ENCODE measurements at regions not wholly inside any gene's neighbourhood (a gene's known extent, or its start where the extent isn't known, plus 50 kb on each side); places are given as distances from the start of the nearest gene placed in this dataset.

- no peak for DNase-seq (ENCODE audit: low read depth in 2 of 2)
Measured at GRCh38 chr9:108645520-108645919, 210.3 kb downstream of the ACTL7B start.

GRCh38 chr9:108643731-108644510 is 211.9 kb downstream of the ACTL7B start:
- DNase-seq (ENCODE audit: low read depth in 2 of 2) = no peak

DNA sequence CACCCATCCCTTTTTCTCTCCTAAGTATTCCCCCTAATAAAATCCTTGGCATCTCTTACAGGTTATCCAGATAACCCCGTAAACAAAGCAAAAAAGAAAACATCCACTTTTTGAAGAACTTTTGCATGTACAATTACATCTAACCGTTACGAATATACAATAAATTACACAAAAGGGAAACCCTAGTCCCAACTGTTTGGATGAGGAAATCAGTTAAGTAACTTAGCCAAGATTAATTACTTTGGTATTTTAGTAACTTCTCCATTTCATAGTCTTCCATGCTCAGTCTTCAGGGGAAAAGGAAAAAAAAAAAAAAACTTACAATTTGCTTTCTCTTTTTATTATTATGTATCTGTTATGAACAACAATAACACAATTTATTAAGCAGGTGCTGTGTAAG is 212.9 kb downstream of the ACTL7B start:
- no peak for DNase-seq (ENCODE audit: low read depth in 2 of 2)

GRCh38 chr9:108640230-108640629 is 215.6 kb downstream of the ACTL7B start:
- DNase-seq (ENCODE audit: low read depth in 2 of 2) = no peak

GRCh38 chr9:108639696-108640095 is 216.1 kb downstream of the ACTL7B start:
- no peak for DNase-seq (ENCODE audit: low read depth in 2 of 2)

DNA sequence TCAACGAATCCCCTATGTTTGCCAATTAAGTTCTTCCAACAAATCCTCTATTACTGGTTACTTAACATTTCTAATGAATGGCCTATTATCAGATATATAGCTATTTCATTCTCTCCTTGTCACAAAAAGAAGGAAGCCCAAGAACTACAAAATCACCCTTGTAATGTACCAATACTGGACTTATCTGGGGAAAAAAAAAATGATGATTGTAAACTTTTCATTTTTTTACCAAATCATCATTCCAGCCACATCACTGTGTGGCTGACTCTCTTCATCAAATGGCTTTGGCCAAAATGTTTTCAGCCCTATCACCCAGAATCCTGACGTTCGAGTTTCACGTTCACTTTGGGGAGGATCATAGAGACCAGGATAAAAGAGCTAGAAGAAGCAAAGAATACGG is 216.7 kb downstream of the ACTL7B start:
- no peak for DNase-seq (ENCODE audit: low read depth in 2 of 2)

- DNase-seq (ENCODE audit: low read depth in 2 of 2) = no peak
Measured at GRCh38 chr9:108637340-108637739, 218.4 kb downstream of the ACTL7B start.

DNA sequence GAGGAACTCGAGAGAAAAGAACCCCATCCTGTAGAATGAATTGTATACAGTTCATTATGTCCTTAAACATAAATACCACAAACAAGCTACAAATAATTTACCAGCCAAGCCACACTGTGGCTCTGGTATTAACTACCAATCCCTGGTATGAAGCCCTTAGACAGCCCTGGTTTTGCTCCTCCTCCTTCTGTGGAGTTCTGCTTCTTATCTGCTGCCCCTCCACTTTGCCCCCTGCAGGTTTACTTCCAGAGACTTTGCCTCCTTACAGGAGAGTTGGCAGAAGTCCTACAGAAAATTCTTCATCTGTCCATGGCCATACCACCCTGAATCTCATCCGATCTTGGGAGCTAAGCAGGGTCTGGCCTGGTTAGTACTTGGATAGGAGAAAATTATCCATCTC is 219.8 kb downstream of the ACTL7B start:
- no peak for DNase-seq (ENCODE audit: low read depth in 2 of 2)

- DNase-seq (ENCODE audit: low read depth in 2 of 2) = no peak
Measured at GRCh38 chr9:108634672-108635462, 220.9 kb downstream of the ACTL7B start.

DNA sequence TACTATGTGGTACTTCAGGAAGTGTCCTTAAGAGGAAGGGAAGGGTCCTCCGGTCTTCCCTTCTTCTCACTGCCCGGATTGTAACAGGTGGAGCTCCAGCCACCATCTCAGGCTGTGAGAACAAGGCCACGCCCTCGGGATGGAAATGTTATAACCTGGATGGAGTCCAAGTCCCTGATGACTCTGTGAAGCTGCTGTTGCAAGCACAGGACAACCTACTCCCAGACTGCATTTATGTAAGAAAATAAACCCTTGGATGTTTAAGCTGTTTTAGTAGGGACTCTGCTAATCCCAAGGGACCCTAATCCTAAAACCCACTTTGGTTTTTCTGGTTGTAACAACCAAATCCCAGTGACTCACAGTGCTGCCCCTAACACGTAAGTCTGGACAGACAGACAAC is 221.6 kb downstream of the ACTL7B start:
- no peak for DNase-seq (ENCODE audit: low read depth in 2 of 2)

DNA sequence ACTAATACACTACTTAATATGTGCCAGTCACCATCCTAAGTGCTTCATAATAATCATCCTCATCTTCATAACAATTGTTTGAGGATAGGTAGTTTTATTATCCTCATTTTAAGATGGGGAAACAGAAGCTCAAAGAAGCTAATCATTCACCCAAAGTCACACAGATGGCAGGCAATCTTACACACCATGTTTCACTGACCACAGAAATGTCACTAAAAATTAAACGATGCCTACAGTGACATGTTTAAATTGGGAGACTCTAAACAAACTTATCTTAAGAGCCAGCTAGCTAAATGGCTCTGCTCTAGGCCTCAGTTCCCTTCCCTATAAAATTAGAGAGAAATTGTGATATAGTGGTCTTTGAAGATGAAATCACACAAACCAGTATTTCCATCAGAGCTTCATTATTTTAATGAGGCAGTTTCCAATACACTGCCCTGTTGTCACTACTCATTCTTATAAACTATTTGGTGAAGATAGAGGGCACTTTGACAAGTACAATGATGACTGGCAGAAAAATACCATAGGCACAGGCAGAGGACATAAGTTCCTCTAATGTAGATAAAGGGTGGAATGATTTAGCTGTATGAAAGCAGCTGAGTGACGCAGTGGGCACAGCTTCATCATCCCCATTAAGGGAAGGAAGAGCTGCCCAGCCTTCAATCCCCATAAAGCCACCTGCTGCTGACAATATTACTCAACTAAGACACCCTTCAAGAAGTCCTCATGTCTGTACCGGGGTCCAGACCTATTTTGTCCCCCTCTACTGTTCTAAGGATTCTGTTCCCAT is 224.1 kb downstream of the ACTL7B start:
- DNase-seq (ENCODE audit: low read depth in 2 of 2) = no peak

DNA sequence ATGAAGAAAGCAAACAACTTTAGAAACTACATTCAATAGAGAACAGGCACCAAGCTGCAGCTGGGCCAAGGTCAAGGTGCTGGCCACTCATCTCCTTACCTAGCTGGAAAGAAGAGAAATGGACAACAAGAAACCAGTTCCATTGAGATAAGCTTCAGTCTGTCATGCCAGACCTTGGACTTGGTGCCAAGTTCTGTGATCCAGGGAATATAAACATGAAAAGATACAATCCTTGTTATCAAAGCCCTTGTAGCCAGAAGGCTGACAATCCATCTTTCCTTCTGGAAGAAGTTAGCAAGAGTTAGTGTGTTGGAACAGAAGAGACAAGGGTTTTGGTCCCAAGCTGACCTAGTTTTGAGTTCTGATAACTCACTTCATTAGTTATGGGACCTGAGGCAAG is 227.5 kb downstream of the ACTL7B start:
- no peak for DNase-seq (ENCODE audit: low read depth in 2 of 2)

DNA sequence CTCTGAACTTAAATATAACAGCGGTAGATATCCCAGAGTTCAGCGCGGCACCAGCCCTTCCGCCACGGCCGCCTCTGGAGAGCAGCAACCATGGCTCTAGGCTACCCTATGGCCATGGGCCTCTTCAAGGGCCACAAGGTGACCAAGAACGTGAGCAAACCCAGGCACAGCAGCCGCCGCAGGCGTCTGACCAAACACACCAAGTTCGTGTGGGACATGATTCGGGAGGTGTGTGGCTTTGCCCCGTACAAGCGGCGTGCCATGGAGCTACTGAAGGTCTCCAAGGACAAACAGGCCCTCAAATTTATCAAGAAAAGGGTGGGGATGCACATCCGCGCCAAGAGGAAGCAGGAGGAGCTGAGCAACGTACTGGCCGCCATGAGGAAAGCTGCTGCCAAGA is 229.0 kb downstream of the ACTL7B start:
- no peak for DNase-seq (ENCODE audit: low read depth in 2 of 2)

DNA sequence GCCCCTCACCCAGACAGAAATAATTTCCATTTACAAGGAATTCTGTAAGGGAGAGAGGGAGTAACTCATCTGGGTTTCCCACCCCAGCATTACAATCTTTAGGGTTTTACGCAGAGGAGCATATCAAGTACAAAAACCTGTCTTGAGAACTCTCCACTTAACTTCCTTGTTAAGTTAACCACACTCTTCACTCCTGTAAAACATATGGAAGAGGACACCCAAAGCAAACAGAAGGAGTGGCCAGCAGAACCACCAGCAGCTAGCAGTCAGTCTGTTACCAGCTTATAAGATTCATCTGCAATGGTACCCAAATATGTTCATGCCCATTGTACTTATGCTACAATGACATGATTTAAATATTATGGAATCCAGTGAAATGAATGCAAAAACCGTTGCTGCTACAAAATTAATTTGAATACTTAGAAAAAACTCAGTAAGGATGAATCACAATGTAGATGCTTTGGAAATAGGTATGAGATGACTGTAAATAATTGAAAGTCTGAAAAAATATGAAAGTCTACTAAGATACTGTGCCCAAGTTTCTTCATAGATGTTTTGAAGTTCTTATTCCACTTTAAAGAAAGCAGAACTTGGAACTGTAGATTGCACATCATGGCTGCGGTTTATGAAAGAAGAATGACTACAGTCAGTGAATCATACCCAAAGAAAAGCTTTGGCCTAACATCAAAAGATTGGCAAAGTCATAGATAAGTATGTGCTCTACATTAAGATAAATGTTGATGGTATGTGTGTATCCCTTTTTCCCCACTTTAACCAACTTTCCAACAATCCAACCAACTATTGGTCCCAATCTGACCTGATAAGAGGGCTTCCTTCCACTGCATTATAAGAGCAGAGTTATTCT is 233.6 kb downstream of the ACTL7B start:
- no peak for DNase-seq (ENCODE audit: low read depth in 2 of 2)

GRCh38 chr9:108620767-108621166 is 235.0 kb downstream of the ACTL7B start:
- no peak for DNase-seq (ENCODE audit: low read depth in 2 of 2)

- DNase-seq (ENCODE audit: low read depth in 2 of 2) = no peak
Measured at GRCh38 chr9:108618906-108619550, 236.8 kb downstream of the ACTL7B start.

DNA sequence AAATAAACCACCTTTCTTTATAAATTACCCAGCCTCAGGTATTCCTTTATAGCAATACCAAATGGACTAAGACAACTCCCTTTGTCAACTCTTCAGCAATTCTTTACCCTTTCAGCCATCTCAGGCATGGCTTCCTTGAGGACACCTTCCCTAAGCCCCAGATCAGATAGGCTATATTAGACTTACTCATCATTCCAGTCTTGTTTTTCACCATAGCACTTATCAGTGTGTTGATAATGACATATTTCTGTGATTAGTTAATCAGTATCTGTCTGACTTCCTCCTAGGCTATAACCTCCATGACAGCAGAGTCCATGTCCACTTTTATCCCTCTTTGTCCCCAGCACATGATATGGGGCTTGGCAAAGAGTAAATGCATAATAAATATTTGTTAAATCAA is 238.1 kb downstream of the ACTL7B start:
- DNase-seq (ENCODE audit: low read depth in 2 of 2) = no peak

DNA sequence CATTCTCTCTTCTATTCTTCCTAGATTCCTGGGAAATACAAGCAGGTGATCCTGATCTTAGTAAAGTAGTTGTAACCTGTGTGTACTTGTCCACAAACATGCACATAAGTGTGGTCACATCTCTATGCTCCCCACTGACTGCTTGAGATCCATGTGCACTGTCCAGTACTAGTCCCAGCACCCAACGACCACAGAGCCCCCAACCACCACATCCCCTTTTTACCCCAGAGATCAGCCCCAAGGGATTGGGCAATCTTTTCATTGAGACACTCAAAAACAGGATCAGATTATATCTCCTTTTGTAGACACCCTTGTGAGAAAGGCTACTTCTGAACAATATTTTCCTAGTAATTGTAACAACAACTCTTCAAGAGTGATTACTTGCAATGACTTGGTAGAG is 240.6 kb downstream of the ACTL7B start:
- DNase-seq (ENCODE audit: low read depth in 2 of 2) = no peak

DNA sequence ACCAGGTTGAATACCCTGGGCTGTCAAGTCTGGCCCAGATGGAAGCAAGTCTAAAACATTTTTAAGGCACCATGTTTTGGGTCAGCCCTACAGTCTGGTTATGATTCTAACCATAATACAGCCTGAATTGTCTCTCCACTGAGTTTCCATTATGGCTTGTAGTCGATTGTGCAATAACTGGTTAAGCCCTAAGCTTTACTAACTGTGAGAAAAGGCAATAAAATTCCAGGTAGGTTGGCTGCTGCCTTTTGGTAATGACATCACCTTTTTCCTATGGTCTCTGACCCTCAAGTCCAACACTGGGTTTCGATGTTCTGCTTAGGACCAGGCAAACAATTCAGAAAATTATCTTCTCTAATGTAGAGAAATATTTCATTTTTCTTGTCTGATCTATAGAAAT is 243.3 kb downstream of the ACTL7B start:
- no peak for DNase-seq (ENCODE audit: low read depth in 2 of 2)

- DNase-seq (ENCODE audit: low read depth in 2 of 2) = no peak
Measured at GRCh38 chr9:108609897-108610253, 245.9 kb downstream of the ACTL7B start.

Measured in stimulated activated CD8-positive, alpha-beta memory T cell treated with anti-CD3 and anti-CD28 coated beads, Interleukin-7, amount 100 ng/mL, for 1 hour (primary cell).